Stimulated activated CD8-positive, alpha-beta memory T cell treated with anti-CD3 and anti-CD28 coated beads, Interleukin-7, amount 100 ng/mL, for 4 hours (primary cell): ENCODE measurements at regions not wholly inside any gene's neighbourhood (a gene's known extent, or its start where the extent isn't known, plus 50 kb on each side); places are given as distances from the start of the nearest gene placed in this dataset.
A peak's percentile ranks its signal among the peaks of the same experiment; 100 is the strongest.
"Not testable (repeated sequence)": the region's sequence is repeated elsewhere in the genome, so short reads cannot be mapped to it uniquely, and the experiment has no call there.

Source experiments
- DNase-seq, 2 donors: peaks; one replicate each; pipeline ENCODE4 v3.0.0-alpha.2; 2020; ENCODE audit warnings: low read depth in 2 of 2

DNA sequence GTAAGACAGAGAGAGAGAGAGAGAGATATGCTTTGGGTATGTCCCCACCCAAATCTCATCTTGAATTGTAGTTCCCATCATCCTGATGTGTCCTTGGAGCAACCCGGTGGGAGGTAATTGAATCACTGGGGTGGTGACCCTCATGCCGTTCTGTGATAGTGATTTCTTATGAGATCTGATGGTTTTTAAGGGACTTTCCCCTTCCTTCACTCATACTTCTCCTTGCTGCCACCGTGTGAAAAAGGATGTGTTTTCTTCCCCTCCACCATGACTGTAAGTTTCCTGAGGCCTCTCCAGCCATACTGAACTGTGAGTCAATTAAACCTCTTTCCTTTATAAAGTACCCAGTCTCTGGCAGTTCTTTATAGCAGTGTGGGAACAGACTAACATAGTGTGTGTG, 60.3 kb downstream of the EOMES start:
- no peak for DNase-seq

DNA sequence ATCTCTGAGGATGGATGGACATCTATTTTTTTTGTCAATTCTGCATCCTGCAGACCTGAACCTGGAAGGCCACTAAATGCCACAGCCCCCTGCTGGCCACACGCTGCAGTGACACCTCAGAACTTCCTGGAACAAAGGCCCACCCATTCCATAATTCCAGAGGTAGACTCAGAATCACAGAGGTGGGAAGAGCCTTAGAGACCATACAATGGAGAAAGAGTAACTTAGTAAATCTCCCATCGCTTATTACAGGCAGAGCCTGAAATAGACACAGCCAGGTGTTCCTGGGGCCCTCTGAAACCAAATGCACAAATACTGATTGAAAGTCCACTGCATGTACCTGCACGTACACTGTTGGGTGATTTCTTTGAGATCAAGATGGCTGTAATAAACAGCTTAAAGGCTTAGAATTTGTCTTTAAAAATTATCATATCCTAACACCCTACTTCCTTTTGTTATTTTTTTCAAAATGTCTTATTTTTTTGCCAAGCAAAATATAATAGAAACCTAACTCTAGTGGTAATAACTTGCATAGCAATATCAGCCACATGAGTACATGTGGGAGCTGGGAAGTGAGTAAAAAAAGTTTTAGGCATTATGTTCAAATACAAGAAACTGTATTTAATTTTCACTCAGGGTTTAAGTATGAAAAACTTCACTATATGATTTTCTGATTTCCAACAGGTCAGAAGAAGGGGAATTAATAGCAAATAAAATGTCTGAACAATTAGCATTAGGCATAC, 62.7 kb downstream of the EOMES start:
- peak; percentile 16 to 19 for DNase-seq

DNA sequence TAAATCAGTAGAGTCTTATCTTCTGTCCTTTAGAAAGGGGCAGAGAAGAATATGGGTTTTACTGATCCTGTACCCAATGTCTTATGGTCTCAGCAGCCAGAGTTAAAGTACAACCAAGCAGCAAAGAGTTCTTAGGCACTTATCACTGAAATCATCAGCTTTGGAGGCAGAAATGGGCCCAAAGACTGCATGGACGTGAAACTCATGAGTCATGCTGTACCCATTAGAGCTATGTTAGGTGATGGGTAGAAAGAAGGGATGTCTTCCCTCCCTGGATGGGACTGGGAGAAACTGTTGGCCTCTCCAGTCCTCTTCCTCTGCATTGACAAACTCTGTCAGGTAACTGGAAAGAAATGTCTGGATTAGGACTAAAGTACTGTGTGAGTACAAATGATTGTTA, 63.4 kb downstream of the EOMES start:
- no peak for DNase-seq

DNA sequence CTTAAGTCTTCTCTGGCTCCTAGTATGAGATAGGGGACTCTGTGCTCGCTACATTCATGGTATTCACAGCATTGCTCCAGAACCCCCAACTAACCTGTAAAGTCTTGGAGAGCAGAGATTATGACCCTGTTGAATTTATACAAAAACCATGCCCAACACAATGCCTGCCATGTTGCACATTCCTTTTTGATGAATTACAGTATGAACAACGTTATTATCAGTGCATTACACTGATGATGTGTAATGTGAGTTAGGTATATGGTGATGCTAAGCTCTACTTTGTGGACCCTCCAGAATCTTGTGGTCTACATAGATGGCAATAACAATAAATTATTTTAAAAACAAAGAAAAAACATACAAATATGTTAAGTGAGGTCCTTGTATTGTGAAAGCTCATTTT, 64.3 kb downstream of the EOMES start:
- DNase-seq, result no peak

DNA sequence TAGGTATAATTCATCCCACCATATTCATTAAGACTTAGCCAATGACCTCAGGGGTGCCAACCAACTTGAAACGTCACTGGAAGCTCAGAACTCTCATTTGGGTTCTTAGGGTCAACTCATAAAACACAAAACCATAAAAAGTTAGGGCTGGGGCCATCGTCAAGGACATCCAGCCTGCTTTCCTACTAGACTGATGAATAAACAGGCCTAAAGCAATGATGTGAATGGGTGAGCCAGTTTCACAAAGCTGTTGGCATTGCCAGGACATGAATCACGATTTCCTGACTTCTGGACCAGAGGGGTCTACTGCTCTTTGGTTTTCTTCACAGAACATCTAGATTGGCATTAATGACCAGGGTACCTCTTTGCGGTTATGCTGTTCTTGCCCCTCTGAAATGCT, 64.7 kb downstream of the EOMES start:
- no peak for DNase-seq

DNA sequence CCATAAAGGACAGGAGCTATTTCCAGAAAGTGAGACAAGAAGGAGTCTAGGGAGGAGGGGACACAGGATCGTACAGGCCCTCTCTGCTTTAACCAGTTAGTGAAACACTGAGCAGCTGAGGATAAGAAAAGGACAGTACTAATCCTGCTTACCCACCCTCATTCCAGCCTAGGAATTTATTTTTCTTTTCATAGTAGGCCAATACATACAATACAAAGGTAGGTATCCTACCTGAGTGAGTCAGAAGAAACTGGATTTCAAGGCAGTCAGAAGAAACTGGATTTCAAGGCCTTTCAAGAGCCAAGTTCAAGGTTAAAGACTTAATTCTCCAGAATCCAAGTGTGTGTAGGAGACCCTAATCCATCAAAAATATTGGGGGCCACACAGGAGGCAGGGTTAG, 65.3 kb downstream of the EOMES start:
- DNase-seq, result no peak

DNA sequence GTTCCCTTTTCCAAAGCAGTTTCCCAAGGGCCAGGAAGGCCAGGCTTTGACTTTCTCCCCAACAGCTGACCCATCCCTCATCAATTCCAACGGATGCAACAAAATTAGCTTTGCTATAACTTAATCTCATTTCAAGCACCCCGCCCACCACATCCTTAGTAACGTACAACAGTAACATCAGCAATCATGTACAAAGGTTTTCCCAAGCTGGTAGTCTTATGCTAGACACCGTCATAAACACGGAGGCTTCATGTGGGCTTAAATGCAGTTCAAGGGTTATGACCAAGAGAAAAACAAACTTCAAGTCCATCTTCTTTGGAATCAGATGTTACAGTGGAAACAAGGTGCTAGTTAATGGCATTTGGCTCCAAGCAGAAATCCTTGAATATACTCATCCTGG, 66.6 kb downstream of the EOMES start:
- no peak for DNase-seq

DNA sequence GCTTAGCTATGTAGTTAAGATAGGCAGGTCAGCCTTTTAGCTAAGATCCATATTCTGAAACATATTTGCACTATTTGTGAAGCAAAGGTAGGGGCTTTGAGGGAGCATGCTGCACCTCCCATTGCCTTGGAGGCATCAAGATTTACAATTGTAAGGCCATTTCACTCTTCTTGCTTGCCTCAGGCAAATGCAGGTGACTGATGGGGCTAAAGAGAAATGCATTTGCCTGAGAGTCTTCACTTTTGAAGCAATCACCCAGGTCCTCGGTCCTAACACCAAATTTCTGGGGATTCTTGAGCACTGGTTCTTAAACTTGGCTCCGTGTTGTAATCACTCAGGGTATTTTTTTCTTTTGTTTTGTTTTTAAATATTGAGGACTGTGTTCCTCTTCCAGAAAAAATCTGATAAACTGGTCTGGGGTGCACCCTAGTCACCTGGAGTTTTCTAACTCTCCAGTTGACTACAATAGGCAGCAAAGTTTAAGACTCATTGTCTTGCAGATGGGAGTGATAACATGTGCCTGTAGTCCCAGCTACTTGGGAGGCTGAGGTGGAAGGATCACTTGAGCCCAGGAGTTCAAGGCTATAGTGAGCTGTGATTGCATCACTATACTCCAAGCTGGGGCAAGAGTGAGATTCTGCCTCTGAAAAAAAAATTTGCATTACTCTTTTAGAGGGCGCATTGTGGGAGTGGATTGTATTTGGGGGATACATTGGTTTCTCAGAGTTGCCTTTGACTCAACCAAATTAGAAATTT, 68.1 kb downstream of the EOMES start:
- no peak for DNase-seq

DNA sequence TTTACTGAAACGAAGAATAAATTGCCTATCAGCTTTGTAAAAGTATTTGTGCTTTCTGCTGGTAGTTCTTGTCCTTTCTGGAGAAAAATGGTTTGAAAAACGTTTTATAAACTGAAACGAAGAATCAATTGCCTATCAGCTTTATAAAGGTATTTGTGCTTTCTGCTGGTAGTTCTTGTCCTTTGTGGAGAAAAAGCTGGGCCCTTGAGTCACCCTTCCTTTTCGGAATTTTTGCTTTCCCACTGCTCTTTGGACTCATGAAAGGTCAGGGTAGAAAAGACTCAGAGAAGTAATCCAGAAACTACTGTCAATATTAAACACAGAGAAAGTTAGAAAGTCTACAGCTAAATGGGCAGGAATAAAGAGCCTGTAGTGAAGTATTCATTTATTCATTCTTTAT, 72.8 kb downstream of the EOMES start:
- DNase-seq, result no peak

DNA sequence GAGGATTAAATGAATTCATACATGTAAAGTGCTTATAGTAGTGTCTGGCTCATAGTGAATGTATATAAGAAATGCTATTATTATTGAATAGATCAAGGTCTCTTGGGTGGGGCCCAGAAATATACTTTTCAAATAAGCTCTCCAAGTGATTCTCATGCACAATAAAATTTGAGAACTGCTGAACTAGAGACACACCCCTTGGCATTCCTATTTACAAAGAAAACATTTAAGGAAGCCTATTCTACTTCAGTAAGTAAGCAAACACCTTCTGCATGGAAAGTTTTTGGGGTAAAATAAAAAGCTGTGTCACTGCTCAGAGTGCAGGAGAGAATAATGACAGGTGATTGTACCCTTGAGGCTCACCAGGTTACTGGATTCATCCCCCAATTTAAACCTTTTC, 75.2 kb downstream of the EOMES start:
- DNase-seq, result no peak

DNA sequence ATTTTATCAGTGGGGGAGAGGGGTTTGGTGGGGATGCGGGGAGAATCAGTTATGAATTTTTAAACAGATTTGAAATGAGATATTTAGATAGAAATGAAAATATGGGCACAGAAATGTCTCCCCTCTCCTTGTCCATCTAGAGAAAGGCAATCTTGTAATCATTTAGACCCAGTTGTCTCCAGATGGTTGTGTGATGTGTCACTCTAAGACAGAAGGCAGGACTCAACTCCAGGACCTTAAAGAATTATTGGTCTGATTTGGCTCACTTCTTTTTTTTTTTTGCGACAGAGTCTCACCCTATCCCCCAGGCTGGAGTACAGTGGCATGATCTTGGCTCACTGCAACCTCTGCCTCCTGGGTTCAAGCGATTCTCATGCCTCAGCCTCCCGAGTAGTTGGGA, 77.2 kb downstream of the EOMES start:
- DNase-seq, result no peak

DNA sequence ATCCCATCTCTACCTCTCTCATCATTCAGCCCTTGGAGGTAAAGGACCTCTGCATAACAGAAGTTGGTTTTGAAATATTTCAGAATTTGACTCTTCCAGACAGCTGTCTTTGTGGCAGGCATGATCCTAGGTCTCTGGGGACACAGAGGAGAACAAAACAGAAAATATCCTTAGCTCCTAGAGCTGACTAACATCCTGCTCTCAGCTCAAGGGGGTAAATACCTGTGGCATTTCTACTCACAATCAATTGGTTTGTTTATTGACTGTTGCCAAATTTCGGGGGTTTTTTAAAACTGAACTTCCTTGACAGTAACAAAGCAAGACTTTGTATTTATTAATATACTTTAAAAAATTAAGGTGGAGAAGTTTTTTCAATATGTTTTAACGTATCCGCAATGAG, 78.8 kb downstream of the EOMES start:
- DNase-seq, result no peak

DNA sequence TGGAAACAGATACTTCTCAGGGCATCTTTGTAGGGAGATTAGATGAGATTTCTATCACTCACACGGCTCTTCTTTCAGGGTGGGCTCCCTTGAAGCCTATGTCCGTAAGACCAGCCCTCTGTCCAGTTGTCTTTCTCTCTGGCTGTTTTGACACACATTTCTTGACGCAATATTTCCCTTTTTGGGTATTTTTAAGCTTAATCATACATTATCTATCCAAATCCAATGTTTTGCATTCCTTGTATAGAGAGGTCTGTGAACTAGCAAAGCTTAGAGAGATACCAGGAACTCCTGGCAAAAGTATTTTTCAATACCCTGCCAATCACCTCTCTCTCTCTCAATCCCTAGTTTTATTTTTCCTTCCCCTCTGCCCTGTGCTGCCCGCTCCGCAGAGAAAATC, 79.3 kb downstream of the EOMES start:
- DNase-seq, result no peak

DNA sequence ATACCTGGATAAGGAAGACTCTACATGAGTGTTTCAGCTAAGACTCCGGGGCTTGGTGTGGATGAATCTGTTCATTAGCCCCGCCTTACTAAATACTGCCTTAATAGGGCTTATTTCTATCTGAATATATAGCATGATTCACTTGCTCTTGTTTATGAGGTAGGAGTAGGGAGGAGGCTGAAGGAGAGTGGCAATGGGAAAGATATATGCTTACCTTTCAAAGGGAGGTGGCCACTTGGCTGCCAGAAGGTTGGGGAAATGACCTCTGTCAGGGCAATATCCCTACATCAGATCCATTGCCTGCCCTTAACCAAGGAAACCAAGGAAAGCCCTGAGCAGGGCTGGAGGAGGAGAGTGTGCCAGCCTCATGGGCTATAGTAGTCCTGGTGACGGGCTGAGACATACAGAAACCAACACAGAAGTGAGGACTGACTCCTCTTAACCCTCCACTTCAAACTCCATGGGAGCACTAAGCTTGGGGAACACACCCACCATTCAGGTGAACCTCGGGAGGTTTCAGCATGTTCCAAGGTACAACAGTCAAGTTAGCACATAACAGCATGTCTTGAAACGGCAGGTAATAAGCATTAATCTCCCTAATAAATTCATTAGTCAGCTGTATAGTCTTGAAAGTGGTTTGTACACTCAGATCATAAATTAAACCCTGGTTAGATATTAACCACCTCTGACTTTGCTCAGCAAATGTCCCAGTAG, 80.1 kb downstream of the EOMES start:
- no peak for DNase-seq

DNA sequence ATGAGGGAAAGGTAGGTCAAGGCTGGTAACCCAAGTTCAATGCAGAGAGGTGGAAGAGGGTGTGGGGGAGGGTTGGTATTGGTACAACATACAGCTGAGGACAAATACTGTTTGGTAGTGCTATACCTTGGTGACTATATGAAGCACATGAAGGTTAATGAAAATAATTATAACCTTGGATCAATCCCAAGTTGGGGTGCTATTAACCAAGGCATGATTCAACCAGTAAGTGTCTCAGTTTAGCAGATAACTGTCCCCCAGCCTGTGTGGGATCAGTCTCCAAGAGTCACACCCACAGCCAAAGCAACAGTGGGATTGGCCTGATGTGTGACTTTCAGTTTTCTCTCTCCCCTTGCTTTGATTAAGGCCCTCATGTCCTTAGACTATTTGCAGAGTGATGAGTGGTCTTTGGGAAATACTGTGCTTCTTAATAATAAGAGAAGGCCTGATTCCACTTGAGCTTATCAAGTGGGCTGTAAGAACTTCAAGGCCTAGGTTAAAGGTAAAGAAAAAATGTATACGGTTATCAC, 80.8 kb downstream of the EOMES start:
- DNase-seq, result no peak

DNA sequence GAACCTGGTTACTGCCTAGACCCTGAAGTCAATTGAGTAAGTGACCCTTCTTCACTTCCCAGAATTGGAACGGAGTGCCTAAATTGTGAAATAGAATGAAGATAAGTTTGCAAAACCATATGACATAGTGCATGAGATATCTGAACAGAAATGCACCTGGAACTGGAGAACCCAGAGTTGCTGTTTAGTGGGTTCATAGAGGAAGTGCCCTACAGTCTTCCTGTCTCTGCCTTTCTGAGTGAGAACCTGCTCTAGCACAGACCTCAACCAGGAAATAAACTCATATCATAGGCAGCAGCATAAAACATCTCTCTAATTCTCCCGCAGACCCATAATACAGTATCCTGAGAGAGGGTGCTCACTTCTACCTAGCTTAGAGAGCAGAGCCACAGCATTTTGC, 82.9 kb downstream of the EOMES start:
- no peak for DNase-seq

DNA sequence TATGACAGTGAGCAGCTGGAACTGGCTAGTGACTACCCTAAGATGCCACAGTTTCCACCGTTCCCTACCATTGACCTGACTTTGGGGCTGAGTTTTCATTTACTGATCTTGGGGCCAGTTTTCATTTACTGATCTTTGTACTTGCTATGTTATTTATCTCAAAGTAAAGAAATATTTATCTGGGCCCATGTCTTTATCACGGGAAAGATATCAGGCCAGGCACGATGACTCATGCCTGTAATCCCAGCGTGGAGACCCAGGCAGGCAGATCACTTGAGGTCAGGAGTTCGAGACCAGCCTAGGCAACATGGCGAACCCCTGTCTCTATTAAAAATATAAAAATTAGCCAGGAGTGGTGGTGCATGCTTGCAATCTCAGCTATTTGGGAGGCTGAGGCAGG, 83.5 kb downstream of the EOMES start:
- no peak for DNase-seq

DNA sequence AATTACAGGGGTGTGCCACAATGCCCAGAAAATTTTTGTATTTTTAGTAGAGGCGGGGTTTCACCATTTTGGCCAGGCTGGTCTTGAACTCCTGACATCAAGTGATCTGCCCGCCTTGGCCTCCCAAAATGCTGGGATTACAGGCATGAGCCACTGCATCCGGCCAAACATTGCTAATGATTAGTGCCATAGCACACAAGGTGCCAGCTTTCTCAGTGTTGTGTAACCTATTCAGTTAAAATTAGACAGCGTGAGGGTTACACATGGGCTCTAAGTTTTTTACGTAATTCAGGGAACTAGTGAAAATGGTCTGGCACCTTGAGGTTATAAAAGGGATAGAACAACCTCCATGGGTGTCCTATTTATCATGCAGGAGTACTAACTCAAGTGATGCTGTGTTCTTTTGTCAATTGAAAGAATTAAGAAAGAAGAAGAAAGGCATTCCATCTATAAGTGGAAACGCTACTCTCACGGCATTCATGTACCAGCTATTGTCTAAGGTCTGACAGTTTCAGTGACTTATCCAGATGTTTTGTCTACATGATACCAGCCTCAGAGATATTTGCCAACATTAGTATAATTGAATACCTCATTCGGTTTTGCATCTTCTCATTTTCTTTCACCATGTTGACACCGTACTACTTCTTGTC, 84.7 kb downstream of the EOMES start:
- DNase-seq, result no peak

DNA sequence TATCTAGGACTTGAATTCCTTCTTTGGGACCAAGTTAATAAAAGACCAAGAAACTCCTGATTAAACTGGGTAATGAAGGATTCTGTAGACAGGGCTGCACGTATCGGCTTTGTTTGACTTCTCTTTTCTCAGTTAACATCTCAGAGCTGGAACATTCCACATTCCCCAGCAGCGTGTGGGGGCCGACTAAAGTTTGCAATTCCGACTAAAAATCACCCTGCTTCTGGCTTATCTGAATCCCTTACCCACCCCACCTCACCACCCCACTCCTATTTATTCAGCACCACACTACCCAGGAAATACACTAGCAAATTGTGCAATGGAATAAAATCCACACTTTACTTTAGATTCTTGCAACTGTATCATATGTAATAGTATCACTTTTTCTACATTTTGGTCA, 87.1 kb downstream of the EOMES start:
- DNase-seq, result not testable (repeated sequence)

DNA sequence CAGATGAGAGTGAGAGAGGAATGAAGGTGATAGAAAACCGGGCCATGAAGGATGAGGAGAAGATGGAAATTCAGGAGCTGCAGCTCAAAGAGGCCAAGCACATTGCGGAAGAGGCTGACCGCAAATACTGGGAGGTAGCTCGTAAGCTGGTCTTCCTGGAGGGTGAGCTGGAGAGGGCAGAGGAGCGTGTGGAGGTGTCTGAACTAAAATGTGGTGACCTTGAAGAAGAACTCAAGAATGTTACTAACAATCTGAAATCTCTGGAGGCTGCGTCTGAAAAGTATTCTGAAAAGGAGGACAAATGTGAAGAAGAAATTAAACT, 88.9 kb downstream of the EOMES start:
- peak in 1 of 2 donors; percentile 5 for DNase-seq

DNA sequence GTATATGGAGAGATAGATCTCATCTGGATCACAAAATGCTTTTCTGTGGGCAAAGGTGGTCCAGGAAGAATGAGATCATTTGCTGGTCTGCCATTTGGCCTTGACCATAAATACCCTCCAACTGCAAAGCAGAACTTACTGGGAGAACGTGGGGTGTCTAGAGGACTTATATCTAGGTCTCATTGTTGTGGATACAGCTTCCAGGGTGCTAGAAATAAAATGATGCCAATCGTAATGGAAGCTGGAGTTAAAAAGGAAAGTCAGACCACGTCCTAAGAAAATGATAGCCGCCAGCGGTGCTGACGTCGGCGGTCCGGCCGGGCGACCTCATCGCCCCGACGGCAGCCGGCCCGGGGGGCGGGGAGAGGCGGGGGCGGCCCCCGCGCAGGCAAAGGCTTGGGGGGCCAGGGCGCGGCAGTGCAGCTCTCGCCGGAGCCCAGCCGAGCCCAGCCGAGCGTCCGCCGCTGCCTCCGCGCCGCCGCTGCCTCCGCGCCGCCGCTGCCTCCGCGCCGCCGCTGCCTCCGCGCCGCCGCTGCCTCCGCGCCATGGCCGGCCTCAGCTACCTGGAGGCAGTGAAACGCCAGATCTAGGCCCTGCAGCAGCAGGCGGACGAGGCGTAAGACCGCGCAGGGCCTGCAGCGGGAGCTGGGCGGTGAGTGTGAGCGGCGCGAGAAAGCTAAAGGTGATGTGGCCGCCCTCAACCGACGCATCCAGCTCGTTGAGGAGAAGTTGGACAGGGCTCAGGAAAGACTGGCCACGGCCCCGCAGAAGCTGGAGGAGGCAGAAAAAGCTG, 89.5 kb downstream of the EOMES start:
- peak; percentile 2 to 32 for DNase-seq

DNA sequence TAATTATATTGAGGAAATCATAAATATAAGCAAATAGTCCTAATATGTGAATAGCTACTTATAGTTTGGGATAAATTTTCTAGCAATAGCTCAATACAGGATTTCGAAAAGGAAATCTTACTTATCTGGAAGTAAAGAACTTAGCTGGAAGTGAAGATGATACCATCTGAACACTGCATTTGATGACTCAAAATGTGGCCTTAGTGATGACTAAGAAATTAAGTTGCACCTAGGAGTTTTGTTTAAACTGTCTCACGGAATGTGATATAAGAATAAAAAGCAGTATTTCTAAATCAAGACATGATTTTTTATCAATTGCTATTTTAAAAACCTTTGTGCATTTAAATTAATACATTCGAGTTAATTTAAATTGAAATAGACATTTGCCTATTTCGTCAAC, 91.2 kb downstream of the EOMES start:
- DNase-seq, result no peak
